ENCODE measurements at regions not wholly inside any gene's neighbourhood (a gene's known extent, or its start where the extent isn't known, plus 50 kb on each side); places are given as distances from the start of the nearest gene placed in this dataset.

DNA sequence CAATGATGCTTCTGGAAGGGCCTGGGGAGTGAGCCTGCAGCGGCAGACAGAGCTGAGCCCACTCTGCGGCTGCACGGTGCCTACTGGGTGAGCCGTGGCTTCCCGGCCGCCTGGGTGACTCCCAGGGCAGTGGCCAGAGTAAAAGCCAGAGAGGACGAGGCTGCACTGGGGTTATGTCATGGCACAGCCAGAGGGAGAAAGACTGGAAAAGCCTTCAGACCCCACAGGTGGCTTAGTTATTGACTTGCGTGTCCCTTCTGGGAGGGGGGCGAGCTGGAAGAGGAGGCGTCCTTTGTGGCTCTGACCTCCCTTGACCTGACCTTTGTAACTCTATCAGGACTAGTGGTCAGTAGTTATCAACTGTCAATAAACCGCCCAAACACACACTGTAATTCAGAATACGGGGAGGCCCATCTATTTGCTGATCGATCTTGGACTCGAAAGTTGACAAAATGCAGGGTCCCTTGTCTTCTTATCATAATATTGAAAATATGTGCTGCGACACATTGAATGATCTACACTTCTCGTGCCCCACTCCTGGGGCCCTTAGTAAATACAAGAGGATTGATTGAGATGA, 385.9 kb upstream of the ZFHX3 start:
- H3K4me3 ChIP-seq: no peak overlapping the region
- TF ChIP-seq EP300 (IDR thresholded peaks at IDR 0.05) (no peak), POLR2AphosphoS5 (IDR thresholded peaks at IDR 0.05) (no peak), POLR2A (IDR thresholded peaks at IDR 0.05) (no peak)
- TF ChIP-seq, protein P1, sequence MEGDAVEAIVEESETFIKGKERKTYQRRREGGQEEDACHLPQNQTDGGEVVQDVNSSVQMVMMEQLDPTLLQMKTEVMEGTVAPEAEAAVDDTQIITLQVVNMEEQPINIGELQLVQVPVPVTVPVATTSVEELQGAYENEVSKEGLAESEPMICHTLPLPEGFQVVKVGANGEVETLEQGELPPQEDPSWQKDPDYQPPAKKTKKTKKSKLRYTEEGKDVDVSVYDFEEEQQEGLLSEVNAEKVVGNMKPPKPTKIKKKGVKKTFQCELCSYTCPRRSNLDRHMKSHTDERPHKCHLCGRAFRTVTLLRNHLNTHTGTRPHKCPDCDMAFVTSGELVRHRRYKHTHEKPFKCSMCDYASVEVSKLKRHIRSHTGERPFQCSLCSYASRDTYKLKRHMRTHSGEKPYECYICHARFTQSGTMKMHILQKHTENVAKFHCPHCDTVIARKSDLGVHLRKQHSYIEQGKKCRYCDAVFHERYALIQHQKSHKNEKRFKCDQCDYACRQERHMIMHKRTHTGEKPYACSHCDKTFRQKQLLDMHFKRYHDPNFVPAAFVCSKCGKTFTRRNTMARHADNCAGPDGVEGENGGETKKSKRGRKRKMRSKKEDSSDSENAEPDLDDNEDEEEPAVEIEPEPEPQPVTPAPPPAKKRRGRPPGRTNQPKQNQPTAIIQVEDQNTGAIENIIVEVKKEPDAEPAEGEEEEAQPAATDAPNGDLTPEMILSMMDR (IDR thresholded peaks at IDR 0.05): no peak
- 65 to 68% methylated on average over 16 of the region's 16 CpGs for WGBS, 2 donors
- DNase-seq (peak in 1 of 2 donors; percentile 22), ATAC-seq (ENCODE audit: low FRiP score in 2 of 2) (no peak)
- H3K4me1 ChIP-seq: no peaks in the 10 kb centered on the region
- no peak overlapping the region for H3K27ac ChIP-seq
- no peaks in the 10 kb centered on the region for H3K27me3 ChIP-seq
- H3K9me3 ChIP-seq: no peaks in the 10 kb centered on the region
- no peaks in the 10 kb centered on the region for H3K36me3 ChIP-seq

DNA sequence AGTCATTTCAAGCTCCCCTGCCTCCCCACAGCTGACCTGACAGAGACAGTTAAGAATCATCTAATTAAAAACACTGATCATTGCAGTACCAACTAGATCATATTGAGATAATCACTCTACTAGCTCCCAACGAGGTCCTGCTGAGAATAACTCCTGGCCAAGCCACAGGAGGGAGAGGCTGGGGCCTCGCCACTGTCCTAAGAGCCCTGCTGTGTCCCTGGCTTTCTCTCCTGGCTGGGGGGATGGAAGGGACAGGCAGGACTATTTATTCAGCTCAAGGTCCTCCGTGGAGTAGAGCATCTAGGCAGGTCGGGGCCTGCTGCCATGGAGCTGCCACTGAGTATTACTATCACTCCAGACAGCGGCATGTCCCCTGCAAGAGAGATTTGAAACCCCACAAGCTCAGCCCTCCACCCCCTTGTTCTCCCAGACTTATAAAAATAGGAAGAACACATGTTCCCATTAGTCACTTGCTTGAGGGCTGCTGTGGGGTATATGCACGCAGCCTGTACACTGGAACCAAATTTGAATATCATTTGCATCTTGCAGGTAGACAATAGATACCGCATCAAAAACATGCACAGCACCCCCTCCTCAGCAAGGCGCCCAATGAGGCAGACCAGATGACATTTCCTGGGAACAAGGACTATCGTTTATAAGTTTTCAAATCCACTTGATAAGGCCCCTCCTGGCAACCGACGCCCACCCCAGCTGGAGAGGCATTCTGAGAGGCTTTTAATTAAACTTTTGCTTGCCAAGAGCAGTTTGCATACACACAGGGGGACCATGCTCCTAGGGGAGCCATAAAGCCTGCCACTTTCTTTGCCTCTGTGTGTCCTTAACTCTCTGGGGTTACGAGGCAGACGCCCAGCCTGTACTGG, 385.2 kb upstream of the ZFHX3 start:
- 57 to 75% methylated on average over 11 to 13 of the region's 13 CpGs for WGBS, 2 donors
- no peak for TF ChIP-seq POLR2A (IDR thresholded peaks at IDR 0.05)
- TF ChIP-seq EP300 (IDR thresholded peaks at IDR 0.05): no peak
- TF ChIP-seq, protein P1 (IDR thresholded peaks at IDR 0.05): no peak
- TF ChIP-seq POLR2AphosphoS5 (IDR thresholded peaks at IDR 0.05): no peak
- Histone ChIP-seq H3K36me3 (no peaks in the 10 kb centered on the region), H3K4me1 (no peaks in the 10 kb centered on the region), H3K9me3 (no peaks in the 10 kb centered on the region), H3K27ac (no peak overlapping the region), H3K4me3 (no peak overlapping the region), H3K27me3 (no peaks in the 10 kb centered on the region)
- DNase-seq (no peak), ATAC-seq (ENCODE audit: low FRiP score in 2 of 2) (peak in 1 of 2 donors; percentile 36)

DNA sequence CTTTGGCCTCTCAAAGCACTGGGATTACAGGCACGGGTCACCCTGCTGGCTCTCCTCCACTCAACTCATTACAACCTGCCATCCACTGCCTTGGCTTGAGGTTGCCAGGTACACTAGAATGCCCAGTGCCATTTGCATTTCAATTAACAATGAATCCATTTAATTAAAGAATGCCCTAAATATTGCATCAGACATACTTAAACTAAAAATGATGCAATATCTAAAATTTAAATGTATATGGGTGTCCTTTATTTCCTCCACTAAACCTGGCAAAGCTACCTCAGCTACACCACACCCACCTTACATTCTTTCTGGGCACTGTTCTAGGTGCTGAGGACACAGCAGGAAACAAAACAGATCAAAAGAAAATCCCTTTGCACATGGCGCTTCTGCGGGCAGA, 382.2 kb upstream of the ZFHX3 start:
- Histone ChIP-seq H3K27ac (no peak overlapping the region), H3K36me3 (no peaks in the 10 kb centered on the region), H3K27me3 (no peaks in the 10 kb centered on the region), H3K4me1 (no peaks in the 10 kb centered on the region), H3K9me3 (no peaks in the 10 kb centered on the region), H3K4me3 (no peak overlapping the region)
- no peak for TF ChIP-seq EP300 (IDR thresholded peaks at IDR 0.05)
- no peak for TF ChIP-seq POLR2AphosphoS5 (IDR thresholded peaks at IDR 0.05)
- TF ChIP-seq, protein P1 (IDR thresholded peaks at IDR 0.05): no peak
- no peak for ATAC-seq (ENCODE audit: low FRiP score in 2 of 2)
- no peak for DNase-seq
- WGBS, 2 donors: 80 to 81% methylated on average over 3 of the region's 3 CpGs

DNA sequence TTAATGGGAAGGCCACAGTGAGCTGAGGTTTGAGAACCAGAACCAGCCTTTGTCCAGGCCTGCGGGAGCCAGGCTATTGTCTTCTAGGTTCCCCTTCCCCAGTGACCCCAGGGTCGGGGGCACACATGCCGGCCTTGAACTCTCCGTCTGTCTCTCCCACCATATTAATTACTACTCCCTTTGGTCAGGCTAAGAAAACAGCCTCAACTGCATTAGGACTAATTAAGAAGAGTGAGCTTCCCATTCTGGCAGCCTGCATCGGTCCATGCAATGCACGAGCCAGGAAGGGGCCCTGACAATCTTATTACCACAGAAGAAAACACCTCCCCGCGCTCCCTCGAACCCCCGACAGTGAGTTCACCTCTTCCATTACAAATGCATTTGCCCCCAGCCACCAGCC, 380.2 kb upstream of the ZFHX3 start:
- H3K4me1 ChIP-seq: no peaks in the 10 kb centered on the region
- ATAC-seq (ENCODE audit: low FRiP score in 2 of 2): no peak
- no peak overlapping the region for H3K4me3 ChIP-seq
- TF ChIP-seq EP300 (IDR thresholded peaks at IDR 0.05) (no peak), POLR2A (IDR thresholded peaks at IDR 0.05) (no peak), POLR2AphosphoS5 (IDR thresholded peaks at IDR 0.05) (no peak)
- TF ChIP-seq, protein P1 (IDR thresholded peaks at IDR 0.05): no peak
- no peaks in the 10 kb centered on the region for H3K9me3 ChIP-seq
- no peak for DNase-seq
- H3K27me3 ChIP-seq: no peaks in the 10 kb centered on the region
- H3K36me3 ChIP-seq: no peaks in the 10 kb centered on the region
- no peak overlapping the region for H3K27ac ChIP-seq
- WGBS, 2 donors: 76 to 88% methylated on average over 6 to 10 of the region's 10 CpGs

All from upper lobe of left lung (tissue), 6 donors.